NCI-H69 (cell line): ENCODE measurements at regions not wholly inside any gene's neighbourhood (a gene's known extent, or its start where the extent isn't known, plus 50 kb on each side); places are given as distances from the start of the nearest gene placed in this dataset.

Experiments used
- DNase-seq: peaks from one replicate; lab custom pipeline; 2025; lab: John Stamatoyannopoulos, UW

DNA sequence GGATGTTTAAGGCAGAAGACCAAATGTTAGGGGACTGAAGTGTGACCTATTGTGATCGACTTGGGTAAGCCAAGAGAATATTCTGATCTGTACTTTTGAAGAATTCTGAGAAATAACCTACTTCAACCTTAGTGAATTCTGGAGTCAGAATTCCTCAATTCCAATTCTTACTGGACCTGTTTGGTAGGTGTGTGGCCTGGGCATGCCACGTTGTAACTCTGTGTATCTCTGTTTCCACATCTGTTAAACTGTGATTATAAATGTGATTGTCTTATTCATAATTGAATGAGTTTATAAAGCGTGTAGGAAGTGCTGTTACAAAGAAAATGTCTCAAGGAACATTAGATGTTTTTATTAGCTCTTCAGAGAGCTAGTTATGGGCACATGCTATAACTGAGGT, 64.5 kb downstream of the TUSC1 start:
- no peak for DNase-seq

GRCh38 chr9:25603106-25603505, 75.1 kb downstream of the TUSC1 start:
- DNase-seq = no peak

- no peak for DNase-seq
Observed at GRCh38 chr9:25602400-25603044, 75.7 kb downstream of the TUSC1 start.

DNA sequence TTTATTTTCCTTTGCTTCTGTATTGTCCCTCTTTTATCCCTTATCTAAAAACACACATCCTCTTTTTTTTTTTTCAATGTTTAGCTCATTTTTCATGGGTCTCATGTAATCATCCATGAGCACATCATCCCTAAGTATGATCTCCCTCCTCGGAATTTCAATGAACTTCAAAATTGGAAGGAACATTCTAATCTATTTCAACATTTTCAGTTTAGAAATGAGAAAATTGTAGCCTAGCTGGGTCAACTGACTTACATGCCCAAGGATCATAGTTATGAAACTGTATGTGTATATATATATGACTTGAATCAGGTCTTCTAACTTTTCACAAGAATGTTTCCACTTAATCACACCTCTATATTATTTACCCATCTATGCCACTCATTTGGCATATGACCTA, 77.7 kb downstream of the TUSC1 start:
- no peak for DNase-seq

GRCh38 chr9:25584611-25585010, 93.6 kb downstream of the TUSC1 start:
- no peak for DNase-seq

DNA sequence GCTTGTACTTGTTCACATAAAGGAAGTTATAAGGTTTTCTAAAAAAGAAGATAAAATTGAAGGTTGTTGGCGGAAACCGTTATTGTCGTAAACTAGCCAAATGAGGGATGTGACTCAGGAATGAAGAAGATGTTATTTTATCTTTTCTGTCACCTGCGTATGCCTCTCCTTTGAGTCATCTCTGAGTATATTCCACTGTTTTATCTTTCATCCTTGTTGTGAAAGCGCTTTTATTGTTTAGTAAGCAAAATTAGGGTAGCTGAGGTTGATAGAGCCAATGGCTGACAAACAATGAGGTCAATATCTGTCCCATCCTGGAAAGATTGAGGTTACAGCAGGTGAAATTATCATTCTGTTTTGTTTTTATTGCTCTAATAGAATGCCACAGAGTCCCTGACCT, 105.0 kb downstream of the TUSC1 start:
- no peak for DNase-seq

DNA sequence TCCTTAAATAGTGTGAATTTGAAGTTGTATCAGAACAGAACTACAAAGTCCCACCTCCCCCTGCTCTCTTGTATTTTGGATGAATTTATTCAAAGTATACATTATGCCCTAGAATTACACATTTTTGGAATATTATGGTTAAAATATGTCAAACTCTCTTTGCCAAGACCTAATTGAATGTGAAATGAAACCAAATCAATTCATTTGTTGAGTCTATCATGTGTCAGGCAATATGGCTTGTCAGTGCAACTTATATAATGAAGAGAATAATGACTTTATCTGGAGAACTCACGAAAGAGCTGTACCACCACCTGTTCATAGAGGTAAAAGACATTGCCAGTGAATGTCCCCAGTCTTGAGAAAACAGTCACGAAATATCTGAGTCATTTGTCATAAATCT, 106.8 kb downstream of the TUSC1 start:
- no peak for DNase-seq

GRCh38 chr9:25570802-25571201, 107.4 kb downstream of the TUSC1 start:
- no peak for DNase-seq

DNA sequence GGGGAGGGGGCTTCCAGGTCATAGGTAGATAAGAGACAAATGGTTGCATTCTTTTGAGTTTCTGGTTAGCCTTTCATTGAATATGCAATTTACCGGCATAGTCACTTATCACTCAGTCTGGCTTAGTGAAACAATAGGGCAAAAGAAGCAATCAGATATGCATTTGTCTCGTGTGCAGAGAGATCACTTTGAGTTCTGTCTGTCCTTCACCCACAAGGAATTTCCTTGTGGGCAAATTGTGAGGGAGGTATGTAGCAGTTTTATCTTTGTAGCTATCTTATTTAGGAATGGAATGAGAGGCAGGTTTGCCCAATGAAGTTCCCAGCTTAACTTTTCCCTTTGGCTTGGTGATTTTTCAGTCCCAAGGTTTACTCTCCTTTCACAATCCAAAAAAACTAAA, 116.1 kb downstream of the TUSC1 start:
- no peak for DNase-seq

DNA sequence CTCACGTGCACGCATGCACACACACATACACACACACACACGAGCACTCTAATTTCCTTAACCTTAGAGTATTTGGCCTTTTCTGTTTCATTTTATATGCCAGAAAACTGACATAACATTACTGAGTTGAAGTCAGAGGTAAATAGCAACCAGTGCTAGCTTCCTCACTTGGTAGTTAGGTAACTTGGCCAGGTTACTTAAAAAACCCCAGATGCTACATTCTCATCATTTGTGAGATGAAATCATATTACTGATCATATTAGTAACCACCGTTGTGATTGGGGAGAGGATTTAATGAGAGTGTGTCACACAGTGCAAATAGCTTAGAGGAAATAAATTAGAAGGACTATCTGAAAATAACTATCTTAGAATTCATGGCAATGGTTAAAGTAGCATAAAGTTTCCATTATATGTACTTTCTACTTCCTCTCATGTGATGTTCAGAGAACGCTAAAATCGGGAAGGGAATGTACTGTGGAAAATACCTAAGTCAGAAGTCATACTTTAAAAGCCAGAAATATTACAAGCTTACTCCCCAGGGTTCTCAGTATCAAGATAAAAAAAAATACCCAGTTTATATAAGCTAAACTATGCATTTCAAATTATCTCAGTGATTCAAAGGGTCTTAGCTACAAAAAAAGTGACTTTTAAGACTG, 120.5 kb downstream of the TUSC1 start:
- DNase-seq = no peak

DNA sequence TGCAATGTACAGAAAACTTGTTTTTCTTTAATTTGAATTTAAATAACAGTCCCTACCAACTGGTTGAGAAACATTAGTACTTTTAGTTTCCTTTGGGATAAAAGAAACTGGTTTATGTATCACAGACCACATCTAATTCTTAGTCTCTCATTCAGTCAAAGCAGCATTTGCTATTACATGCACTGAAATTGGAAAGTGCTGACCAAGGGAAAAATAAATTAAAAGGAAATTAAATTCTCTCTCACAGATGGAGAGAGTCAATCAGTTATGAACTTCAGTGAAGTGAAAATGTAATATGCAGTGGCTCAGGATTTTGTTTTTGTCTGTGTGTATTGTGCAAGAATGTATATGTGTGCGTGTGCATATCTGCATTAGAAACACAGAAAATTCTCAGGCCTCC, 121.7 kb downstream of the TUSC1 start:
- DNase-seq = no peak

- DNase-seq = no peak
Observed at GRCh38 chr9:25548847-25549246, 129.4 kb downstream of the TUSC1 start.

DNA sequence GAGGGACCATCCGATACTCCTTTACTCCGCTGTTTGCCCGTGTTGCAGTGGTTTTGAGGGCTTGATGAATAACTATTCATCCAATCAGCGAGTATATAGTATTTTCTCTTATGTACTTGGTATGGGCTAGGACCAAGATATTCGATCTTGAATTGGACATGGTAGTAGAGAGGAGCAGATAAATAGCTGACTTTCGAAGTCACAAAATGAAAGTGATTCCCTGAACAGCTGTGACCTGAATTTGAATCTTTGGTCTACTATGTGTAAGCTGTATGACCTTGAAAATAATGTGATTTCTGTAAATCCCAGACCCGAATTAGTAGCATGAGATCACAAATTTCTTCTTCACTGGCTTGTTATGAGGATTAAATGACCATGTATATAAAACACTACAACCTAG, 134.4 kb downstream of the TUSC1 start:
- no peak for DNase-seq

DNA sequence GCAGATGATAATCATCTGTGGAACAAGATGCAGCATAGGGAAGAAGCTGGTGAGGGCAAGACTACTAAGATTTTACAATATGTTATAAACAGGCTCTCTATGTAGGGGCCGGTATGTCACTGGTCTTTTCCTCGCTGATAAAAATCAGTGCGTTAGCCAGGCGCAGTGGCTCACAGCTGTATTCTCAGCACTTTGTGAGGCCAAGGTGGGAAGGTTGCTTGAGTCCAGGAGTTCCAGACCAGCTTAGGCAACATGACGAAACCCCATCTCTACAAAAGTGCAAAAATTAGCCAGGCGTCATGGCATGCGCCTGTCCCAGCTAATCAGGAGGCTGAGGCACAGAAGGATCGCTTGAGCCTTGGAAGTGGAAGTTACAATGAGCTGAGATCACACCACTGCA, 135.9 kb downstream of the TUSC1 start:
- no peak for DNase-seq

GRCh38 chr9:25537808-25538207, 140.4 kb downstream of the TUSC1 start:
- DNase-seq = peak; percentile 75

DNA sequence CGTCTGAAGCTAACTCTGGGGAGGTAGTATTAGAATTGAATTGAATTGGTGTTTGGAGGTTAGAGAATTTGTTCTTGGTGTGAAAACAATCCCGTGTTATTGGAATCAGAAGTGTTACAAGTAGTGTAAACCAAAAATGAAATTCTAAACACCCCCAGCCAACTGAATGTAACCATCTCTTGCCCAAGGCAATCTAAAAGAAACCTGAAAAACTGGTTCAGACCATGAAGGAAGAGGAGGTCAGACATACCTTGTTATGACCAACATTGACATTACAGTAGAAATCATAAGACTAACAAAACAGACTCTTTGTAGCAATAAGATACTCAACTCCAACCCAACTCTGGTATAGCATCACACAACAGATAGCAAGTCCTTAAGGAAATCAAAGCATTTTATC, 159.0 kb downstream of the TUSC1 start:
- no peak for DNase-seq

DNA sequence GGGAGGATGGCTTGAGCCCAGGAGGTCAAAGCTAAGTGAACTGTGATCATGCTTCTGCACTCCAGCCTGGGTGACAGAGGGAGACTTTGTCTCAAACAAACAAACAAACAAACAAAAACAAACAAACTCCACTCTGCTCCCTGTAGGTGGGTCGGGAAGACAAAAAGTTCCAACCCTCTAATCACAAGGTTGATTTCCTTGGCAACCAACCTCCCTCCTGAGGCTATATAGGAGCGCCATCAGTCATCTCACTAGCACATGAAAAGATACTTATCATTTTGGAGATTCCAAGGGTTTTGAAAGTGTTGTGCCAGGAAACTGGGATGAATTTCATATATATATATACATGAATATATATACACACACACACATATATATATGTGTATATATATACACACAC, 160.5 kb downstream of the TUSC1 start:
- DNase-seq = peak; percentile 11

- DNase-seq = no peak
Observed at GRCh38 chr9:25513509-25514033, 164.7 kb downstream of the TUSC1 start.

DNA sequence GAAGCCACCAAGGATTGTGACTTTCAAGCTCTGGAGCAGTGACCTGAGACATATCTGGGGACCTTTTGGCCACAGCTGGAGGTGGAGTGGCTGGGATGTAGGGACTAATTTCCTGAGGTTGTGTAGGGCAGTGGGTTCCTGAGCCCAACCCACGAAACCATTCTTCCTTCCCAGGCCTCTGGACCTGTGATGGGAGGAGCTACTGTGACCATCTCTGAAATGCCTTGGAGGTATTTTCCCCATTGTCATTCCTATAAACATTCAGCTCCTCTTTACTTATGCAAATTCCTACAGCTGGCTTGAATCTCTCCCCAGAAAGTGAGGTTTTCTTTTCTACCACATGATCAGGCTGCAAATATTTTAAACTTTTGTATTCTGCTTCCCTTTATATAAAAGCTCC, 172.6 kb downstream of the TUSC1 start:
- no peak for DNase-seq

DNA sequence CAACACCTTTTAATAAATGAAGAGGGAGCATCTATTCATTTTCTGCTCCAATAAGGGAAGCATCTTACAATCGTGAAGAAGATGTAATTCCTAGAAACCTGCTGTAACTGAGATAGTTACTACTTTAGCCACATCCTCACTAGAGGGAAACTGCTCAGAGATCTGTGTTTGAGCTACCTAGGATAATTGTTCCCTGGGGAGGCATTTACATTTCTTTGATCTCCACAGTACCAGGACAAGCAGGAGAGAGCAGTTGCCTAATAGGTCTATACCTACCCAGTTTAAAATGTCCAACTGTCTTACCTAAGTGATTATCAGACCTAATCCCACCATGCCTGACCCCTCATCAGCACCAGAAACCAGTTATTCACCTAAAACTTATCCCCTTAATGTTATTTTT, 196.9 kb downstream of the TUSC1 start:
- peak; percentile 90 for DNase-seq

- DNase-seq = no peak
Observed at GRCh38 chr9:25480696-25481095, 197.5 kb downstream of the TUSC1 start.

- no peak for DNase-seq
Observed at GRCh38 chr9:25472681-25473080, 205.6 kb downstream of the TUSC1 start.

DNA sequence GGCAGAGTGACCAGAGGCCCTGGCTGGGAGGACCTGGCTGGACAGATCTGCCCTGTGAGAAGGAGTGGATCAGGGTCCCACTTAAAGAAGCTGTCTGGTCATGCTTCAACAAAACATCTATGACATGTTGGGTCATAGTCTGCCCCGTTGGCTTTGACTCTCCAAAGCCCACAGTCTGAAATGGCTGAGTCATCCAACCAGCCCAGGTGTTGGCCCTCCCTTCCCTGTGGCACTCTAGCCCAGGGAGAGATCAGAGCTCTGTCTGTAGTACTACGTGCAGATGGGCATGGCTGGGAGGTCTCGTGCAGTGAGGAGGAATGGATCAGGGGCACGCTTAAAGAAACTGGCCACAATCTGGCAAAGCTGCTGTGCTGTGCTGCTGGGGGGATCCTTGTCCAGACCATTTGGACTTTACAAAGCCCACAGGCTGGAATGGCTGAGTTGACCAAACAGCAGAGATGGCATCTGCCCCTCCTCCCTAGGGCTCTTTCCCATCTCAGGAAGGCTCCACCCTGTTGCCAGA, 206.1 kb downstream of the TUSC1 start:
- no peak for DNase-seq

DNA sequence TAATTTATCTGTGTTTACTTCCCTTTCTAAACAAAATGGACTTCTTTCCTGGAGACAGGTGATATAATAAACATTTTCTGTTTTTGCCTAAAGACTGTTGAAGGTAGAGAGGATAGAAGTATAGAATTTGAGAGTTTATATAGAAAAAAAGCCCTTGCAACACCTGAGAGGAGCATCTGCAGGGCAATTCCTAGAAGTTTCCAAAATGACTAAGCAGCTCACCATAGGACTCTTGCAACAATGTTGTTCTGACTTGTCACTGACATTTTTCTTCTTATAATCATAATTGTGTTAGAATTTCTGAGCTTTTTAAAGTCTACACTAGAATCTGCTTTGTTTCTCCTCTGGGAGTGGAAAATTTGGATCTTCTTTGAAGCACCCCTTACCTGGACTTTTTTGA, 216.8 kb downstream of the TUSC1 start:
- no peak for DNase-seq
